ENCODE measurements at regions not wholly inside any gene's neighbourhood (a gene's known extent, or its start where the extent isn't known, plus 50 kb on each side); places are given as distances from the start of the nearest gene placed in this dataset.

GRCh38 chr3:158936530-158937113 lies 134.8 kb downstream of the MFSD1 start:
- Mint-ChIP-seq H3K4me1 (peaks cover 15% of the 10 kb centered on the region), H3K9me3 (peaks cover 2% of the 10 kb centered on the region; the same call in 2 of the 3 replicates), H3K27ac (peak overlapping the region; percentile 76; the same call in 1 of the 2 replicates), H3K36me3 (ENCODE audit: low read depth) (0 out of 3 replicates have a peak, but pooled peaks cover 3% of the 10 kb centered on the region), H3K4me3 (no peak overlapping the region), H3K27me3 (ENCODE audit: insufficient read depth, low read depth, poor library complexity) (no peaks in the 10 kb centered on the region)
- Histone ChIP-seq H3K4me1 (ENCODE audit: insufficient read depth) (no peaks in the 10 kb centered on the region), H3K4me2 (0 out of 2 replicates have a peak overlapping the region, but pooled peaks have one; percentile 26), H3K27ac (ENCODE audit: low read depth) (peak overlapping the region; percentile 42; the same call in 1 of the 2 replicates), H3K27me3 (ENCODE audit: insufficient read depth) (no peaks in the 10 kb centered on the region), H3K79me2 (replicated peaks; ENCODE audit: insufficient read depth) (no peaks in the 10 kb centered on the region), H3K36me3 (ENCODE audit: insufficient read depth) (no peaks in the 10 kb centered on the region), H4K20me1 (replicated peaks; ENCODE audit: insufficient read depth) (no peaks in the 10 kb centered on the region), H3F3A (replicated peaks; ENCODE audit: low read depth) (no peaks in the 10 kb centered on the region), H3K4me3 (no peak overlapping the region), H3K9me2 (ENCODE audit: insufficient read depth) (peaks cover 23% of the 10 kb centered on the region), H2AFZ (peak overlapping the region; percentile 96)
- TF ChIP-seq ZNF114 (CRISPR knock-in tag; IDR thresholded peaks at IDR 0.05) (no peak), CREB1 (CRISPR knock-in tag; IDR thresholded peaks at IDR 0.05; ENCODE audit: low read depth) (no peak), ETS1 (IDR thresholded peaks at IDR 0.05) (no peak)
- DNase-seq (ENCODE audit: low spot score) (peak; percentile 30), ATAC-seq (no peak; the same call in 2 of the 3 replicates)

- no peak for ATAC-seq
- Mint-ChIP-seq H3K36me3 (ENCODE audit: low read depth) (no peaks in the 10 kb centered on the region), H3K4me3 (no peak overlapping the region)
Measured at GRCh38 chr3:158950178-158950901, 148.5 kb downstream of the MFSD1 start.

DNA sequence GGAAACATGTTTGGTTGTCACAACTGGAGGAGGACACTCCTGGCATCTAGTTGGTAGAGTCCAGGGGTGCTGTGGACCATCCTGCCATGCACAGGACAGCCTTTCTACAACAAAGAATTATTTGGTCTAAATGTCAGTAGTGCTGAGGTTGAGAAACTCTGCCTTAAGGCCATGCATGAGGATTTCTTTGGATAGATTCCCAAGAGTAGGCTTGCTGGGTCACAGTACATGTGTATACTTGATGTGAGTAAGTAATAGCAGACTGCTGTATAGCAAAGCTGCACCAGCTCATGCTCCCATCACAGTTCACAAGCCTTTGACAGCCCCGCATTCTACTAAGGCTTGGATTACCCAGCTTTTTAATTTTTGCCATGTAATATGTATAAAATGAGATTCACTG lies 151.3 kb downstream of the MFSD1 start:
- H3K4me2 ChIP-seq = no peak overlapping the region
- H3K27ac ChIP-seq (ENCODE audit: low read depth) = no peak overlapping the region
- no peak overlapping the region for H2AFZ ChIP-seq
- no peaks in the 10 kb centered on the region for H3K4me1 ChIP-seq (ENCODE audit: insufficient read depth)
- no peaks in the 10 kb centered on the region for H3K36me3 ChIP-seq (ENCODE audit: insufficient read depth)
- Mint-ChIP-seq H3K9me3 (no peaks in the 10 kb centered on the region; the same call in 2 of the 3 replicates), H3K4me1 (no peaks in the 10 kb centered on the region), H3K36me3 (ENCODE audit: low read depth) (no peaks in the 10 kb centered on the region), H3K27me3 (ENCODE audit: insufficient read depth, low read depth, poor library complexity) (peaks cover 2% of the 10 kb centered on the region), H3K4me3 (no peak overlapping the region), H3K27ac (no peak overlapping the region)
- no peak for ATAC-seq
- H4K20me1 ChIP-seq (replicated peaks; ENCODE audit: insufficient read depth) = no peaks in the 10 kb centered on the region
- H3F3A ChIP-seq (replicated peaks; ENCODE audit: low read depth) = no peaks in the 10 kb centered on the region
- peaks cover 11% of the 10 kb centered on the region; the same call in 1 of the 2 replicates for H3K9me2 ChIP-seq (ENCODE audit: insufficient read depth)
- no peaks in the 10 kb centered on the region for H3K79me2 ChIP-seq (replicated peaks; ENCODE audit: insufficient read depth)
- DNase-seq (ENCODE audit: low spot score) = no peak
- no peaks in the 10 kb centered on the region for H3K27me3 ChIP-seq (ENCODE audit: insufficient read depth)
- H3K4me3 ChIP-seq = no peak overlapping the region
- no peak for TF ChIP-seq ETS1 (IDR thresholded peaks at IDR 0.05)
- TF ChIP-seq, protein P1, sequence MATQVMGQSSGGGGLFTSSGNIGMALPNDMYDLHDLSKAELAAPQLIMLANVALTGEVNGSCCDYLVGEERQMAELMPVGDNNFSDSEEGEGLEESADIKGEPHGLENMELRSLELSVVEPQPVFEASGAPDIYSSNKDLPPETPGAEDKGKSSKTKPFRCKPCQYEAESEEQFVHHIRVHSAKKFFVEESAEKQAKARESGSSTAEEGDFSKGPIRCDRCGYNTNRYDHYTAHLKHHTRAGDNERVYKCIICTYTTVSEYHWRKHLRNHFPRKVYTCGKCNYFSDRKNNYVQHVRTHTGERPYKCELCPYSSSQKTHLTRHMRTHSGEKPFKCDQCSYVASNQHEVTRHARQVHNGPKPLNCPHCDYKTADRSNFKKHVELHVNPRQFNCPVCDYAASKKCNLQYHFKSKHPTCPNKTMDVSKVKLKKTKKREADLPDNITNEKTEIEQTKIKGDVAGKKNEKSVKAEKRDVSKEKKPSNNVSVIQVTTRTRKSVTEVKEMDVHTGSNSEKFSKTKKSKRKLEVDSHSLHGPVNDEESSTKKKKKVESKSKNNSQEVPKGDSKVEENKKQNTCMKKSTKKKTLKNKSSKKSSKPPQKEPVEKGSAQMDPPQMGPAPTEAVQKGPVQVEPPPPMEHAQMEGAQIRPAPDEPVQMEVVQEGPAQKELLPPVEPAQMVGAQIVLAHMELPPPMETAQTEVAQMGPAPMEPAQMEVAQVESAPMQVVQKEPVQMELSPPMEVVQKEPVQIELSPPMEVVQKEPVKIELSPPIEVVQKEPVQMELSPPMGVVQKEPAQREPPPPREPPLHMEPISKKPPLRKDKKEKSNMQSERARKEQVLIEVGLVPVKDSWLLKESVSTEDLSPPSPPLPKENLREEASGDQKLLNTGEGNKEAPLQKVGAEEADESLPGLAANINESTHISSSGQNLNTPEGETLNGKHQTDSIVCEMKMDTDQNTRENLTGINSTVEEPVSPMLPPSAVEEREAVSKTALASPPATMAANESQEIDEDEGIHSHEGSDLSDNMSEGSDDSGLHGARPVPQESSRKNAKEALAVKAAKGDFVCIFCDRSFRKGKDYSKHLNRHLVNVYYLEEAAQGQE (IDR thresholded peaks at IDR 0.05; ENCODE audit: unreplicated experiment) = no peak
- TF ChIP-seq POLR2AphosphoS5 (IDR thresholded peaks at IDR 0.05; ENCODE audit: low read depth) = no peak
- no peak for TF ChIP-seq EZH2phosphoT487 (IDR thresholded peaks at IDR 0.05; ENCODE audit: unreplicated experiment)
- TF ChIP-seq JUNB (IDR thresholded peaks at IDR 0.05; ENCODE audit: unreplicated experiment) = no peak
- no peak for TF ChIP-seq ZNF331 (CRISPR knock-in tag; IDR thresholded peaks at IDR 0.05; ENCODE audit: low read depth)
- TF ChIP-seq CREB1 (CRISPR knock-in tag; IDR thresholded peaks at IDR 0.05; ENCODE audit: low read depth) = no peak

More at GRCh38 chr3:158950178-158950901, 148.5 kb downstream of the MFSD1 start:
- Mint-ChIP-seq H3K4me1 (peaks cover 7% of the 10 kb centered on the region; the same call in 2 of the 3 replicates), H3K27me3 (ENCODE audit: insufficient read depth, low read depth, poor library complexity) (peaks cover 2% of the 10 kb centered on the region), H3K27ac (no peak overlapping the region), H3K9me3 (no peaks in the 10 kb centered on the region)
- no peaks in the 10 kb centered on the region for H4K20me1 ChIP-seq (replicated peaks; ENCODE audit: insufficient read depth)
- no peaks in the 10 kb centered on the region for H3F3A ChIP-seq (replicated peaks; ENCODE audit: low read depth)
- H3K27ac ChIP-seq (ENCODE audit: low read depth) = no peak overlapping the region
- H3K9me2 ChIP-seq (ENCODE audit: insufficient read depth) = no peaks in the 10 kb centered on the region
- H3K27me3 ChIP-seq (ENCODE audit: insufficient read depth) = no peaks in the 10 kb centered on the region
- no peaks in the 10 kb centered on the region for H3K4me1 ChIP-seq (ENCODE audit: insufficient read depth)
- no peak overlapping the region for H3K4me3 ChIP-seq
- H3K4me2 ChIP-seq = no peak overlapping the region
- TF ChIP-seq ETS1 (IDR thresholded peaks at IDR 0.05) = no peak
- H3K79me2 ChIP-seq (replicated peaks; ENCODE audit: insufficient read depth) = no peaks in the 10 kb centered on the region
- H3K36me3 ChIP-seq (ENCODE audit: insufficient read depth) = no peaks in the 10 kb centered on the region
- no peak for DNase-seq (ENCODE audit: low spot score)
- peak overlapping the region; percentile 57 for H2AFZ ChIP-seq
